GM20000 (cell line): ENCODE measurements at regions not wholly inside any gene's neighbourhood (a gene's known extent, or its start where the extent isn't known, plus 50 kb on each side); places are given as distances from the start of the nearest gene placed in this dataset.

Source experiments
- DNase-seq: peaks from one replicate; pipeline ENCODE4 v3.0.0; 2012; ENCODE audit warnings: low spot score
- TF ChIP-seq, protein P1 (sequence below): IDR thresholded peaks from 2 replicates; pipeline ENCODE4 v1.5.1; 2012; ENCODE audit warnings: mild to moderate bottlenecking, control low read depth; ENCODE audit errors: extremely low read depth, missing control alignments

DNA sequence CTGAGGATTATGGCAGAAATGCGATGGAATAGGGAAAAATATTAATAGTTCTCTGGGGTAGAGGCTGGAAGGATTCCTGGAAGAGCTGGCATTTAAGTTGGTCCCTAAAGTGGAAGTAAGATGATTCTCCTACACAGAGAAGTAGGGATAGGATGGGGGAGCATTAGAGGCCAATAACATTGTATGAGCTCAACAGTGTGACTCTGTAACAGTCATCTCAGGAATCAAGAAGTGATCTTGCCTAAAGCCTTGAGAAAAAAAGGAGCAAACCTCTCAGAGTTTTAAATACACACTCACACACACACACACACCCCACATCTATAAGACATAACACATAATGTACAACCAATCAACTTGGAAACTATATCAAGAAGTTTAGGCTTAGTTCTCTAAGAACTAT is 117.7 kb upstream of the CDK1 start:
- TF ChIP-seq, protein P1, sequence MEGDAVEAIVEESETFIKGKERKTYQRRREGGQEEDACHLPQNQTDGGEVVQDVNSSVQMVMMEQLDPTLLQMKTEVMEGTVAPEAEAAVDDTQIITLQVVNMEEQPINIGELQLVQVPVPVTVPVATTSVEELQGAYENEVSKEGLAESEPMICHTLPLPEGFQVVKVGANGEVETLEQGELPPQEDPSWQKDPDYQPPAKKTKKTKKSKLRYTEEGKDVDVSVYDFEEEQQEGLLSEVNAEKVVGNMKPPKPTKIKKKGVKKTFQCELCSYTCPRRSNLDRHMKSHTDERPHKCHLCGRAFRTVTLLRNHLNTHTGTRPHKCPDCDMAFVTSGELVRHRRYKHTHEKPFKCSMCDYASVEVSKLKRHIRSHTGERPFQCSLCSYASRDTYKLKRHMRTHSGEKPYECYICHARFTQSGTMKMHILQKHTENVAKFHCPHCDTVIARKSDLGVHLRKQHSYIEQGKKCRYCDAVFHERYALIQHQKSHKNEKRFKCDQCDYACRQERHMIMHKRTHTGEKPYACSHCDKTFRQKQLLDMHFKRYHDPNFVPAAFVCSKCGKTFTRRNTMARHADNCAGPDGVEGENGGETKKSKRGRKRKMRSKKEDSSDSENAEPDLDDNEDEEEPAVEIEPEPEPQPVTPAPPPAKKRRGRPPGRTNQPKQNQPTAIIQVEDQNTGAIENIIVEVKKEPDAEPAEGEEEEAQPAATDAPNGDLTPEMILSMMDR = no peak
- DNase-seq = no peak

DNA sequence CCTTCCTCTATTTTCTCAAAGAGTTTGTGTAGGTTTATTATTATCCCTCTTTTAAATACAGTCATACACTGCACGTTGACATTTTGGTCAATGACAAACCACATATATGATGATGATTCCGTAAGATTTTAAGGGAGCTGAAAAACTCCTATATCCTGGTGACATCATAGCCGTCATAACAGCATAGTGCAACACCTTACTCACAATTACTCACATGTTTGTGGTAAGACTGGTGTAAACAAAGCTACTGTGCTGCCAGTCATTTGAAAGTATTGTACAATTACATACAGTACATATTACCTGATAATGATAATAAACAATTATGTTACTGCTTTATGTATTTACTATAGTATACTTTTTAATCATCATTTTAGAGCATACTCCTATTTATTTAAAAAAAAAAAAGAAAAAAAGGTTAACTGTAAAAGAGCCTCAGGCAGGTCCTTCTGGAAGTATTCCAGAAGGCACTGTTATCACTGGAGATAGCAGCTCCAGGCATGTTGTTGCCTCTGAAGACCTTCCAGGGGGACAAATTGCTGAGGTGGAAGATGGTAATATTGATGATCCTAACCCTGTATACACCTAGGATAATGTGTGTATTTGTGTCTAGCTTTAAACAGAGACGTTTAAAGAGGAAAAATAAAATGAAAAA is 123.3 kb upstream of the CDK1 start:
- no peak for DNase-seq
- TF ChIP-seq, protein P1 = no peak

DNA sequence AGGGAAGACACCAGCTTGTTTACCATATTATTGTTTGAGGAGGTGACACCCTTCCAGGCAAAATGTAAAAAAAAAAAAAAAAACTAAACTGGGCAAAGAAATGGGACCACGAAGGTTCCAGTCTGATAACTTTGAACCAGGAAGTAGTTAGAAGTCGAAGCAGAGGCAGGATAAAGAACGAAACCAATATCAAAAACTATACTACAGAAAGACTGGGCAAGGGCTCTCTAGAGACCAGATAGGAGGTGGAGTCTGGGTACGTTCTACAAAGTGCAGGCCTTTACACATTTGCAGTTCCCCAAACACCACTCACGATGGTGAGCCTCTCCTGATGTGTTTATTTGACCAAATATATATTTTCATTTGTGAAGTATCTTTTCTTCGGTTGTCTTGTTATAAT is 125.7 kb upstream of the CDK1 start:
- TF ChIP-seq, protein P1 = no peak
- DNase-seq = no peak

DNA sequence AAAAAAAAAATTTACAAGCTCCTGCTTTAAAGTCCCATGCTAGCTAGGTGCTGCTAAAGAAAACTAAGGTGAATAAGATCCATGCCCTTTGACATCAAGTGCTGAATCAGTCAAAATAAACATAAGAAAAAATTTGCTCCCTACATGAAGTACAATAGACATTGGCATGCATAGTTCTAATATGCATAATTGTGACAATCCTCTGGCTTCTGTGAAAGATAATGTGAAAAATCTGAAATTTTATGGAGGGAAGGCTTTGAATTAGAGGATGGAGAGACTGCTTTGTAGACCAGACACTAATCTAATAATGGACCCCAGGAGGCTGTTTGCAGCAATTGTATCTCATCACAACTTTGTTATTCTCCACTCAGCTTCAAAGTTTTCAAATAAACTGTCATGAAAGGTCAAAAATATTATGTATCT is 127.9 kb upstream of the CDK1 start:
- DNase-seq = no peak
- TF ChIP-seq, protein P1 = no peak

DNA sequence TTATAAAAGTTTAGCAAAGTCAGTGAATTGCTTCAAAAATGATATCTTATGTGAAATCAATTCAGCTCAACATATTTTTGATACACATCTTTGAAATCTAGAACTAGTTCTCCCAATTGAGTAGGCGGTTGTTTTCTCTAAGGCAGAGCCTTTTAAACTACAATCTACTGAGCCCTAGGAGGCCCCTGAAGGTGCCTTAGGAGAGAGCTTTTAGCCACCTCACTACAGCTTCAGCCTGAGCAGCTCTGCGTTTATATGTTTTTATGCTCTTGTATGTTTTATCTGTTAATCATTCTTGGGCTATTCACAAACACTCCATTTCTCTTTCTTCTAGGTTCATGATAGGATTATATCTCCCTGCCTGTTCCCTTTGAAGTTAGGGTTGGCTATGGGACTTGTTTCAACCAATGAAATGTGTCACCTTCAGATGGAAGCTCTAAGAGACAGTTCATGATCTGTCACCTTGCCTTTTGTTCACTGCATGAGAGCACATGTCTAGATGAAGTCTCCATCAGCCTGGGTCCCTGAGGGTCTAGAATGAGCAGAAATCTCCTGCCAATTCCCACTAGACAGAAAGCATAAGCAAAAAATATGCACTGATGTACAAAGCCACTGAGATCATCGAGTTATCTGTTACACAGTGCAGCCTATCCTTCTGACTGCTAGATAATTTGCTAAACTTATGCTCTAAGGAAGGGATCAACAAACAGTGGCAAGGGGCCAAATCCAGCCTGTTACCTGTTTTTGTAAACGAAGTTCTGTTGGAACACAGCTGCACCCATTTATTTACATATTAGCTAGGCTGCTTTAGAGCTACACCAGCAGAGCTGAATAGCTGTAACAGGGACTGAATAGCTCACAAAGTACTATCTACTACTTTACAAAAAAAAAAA is 128.5 kb upstream of the CDK1 start:
- TF ChIP-seq, protein P1 = no peak
- no peak for DNase-seq

DNA sequence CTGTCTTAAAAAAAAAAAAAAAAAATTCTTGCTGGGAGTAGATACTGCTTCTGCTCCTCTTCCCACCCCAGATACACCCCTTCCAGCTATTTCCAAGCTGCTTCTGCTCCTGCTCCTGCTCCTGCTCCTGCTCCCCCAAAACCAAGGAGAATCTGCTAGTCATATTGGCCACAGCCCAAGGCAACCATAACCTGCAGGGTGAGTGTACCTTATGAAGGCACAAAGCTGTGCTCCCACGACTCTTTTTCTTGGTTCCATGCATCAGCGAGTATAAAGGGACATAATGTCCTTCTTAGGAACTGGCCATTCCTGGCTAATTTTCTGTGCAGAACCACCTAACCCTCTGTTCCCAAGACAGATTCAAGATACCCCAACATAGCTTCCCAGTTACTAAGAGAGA is 129.5 kb upstream of the CDK1 start:
- TF ChIP-seq, protein P1 = no peak
- DNase-seq = no peak
